Neural cell (in vitro differentiated cells): ENCODE measurements at regions not wholly inside any gene's neighbourhood (a gene's known extent, or its start where the extent isn't known, plus 50 kb on each side); places are given as distances from the start of the nearest gene placed in this dataset.

Source experiments
- CTCF ChIP-seq: fragments of 450-650 bp; IDR thresholded peaks from 2 replicates; pipeline ENCODE4 v1.5.1; 2014; ENCODE audit warnings: antibody characterized with exemption, mild to moderate bottlenecking, moderate library complexity; ENCODE audit not compliant: poor library complexity, severe bottlenecking
- EP300 ChIP-seq: fragments of 450-650 bp; conservative IDR thresholded peaks from 2 replicates; pipeline ENCODE4 v1.6.1; 2014; ENCODE audit warnings: antibody characterized with exemption, mild to moderate bottlenecking, moderate library complexity; ENCODE audit not compliant: poor library complexity, severe bottlenecking
- EZH2 ChIP-seq: fragments of 200-600, 300-800 bp; shearing (Covaris generic), sonication (generic); IDR thresholded peaks from 2 replicates; pipeline ENCODE4 v1.6.1; 2014; ENCODE audit warnings: antibody characterized with exemption, low read length, borderline replicate concordance, mild to moderate bottlenecking; ENCODE audit not compliant: insufficient read depth, poor library complexity, severe bottlenecking
- MXI1 ChIP-seq: fragments of 450-650 bp; conservative IDR thresholded peaks from 2 replicates; pipeline ENCODE4 v1.6.1; 2014; ENCODE audit warnings: antibody characterized with exemption, mild to moderate bottlenecking; ENCODE audit not compliant: poor library complexity, severe bottlenecking
- POLR2AphosphoS5 ChIP-seq: IDR thresholded peaks from 2 replicates; pipeline ENCODE4 v1.6.1; 2012
- RAD21 ChIP-seq: fragments of 450-650 bp; conservative IDR thresholded peaks from 2 replicates; pipeline ENCODE4 v1.6.1; 2014; ENCODE audit warnings: antibody characterized with exemption, mild to moderate bottlenecking, moderate library complexity
- SMC3 ChIP-seq: fragments of 450-650 bp; conservative IDR thresholded peaks from 2 replicates; pipeline ENCODE4 v1.6.1; 2014; ENCODE audit warnings: antibody characterized with exemption, mild to moderate bottlenecking, moderate library complexity; ENCODE audit not compliant: poor library complexity
- TAF1 ChIP-seq: IDR thresholded peaks from 2 replicates; pipeline ENCODE4 v1.6.1; 2012; ENCODE audit warnings: low read depth
- TF ChIP-seq, protein P1 (sequence below): IDR thresholded peaks from 2 replicates; pipeline ENCODE4 v1.6.1; 2012; ENCODE audit warnings: borderline replicate concordance

GRCh38 chr4:136316961-136317360 is 1215.3 kb downstream of the PCDH18 start:
- TF ChIP-seq CTCF = no peak
- TF ChIP-seq, protein P1, sequence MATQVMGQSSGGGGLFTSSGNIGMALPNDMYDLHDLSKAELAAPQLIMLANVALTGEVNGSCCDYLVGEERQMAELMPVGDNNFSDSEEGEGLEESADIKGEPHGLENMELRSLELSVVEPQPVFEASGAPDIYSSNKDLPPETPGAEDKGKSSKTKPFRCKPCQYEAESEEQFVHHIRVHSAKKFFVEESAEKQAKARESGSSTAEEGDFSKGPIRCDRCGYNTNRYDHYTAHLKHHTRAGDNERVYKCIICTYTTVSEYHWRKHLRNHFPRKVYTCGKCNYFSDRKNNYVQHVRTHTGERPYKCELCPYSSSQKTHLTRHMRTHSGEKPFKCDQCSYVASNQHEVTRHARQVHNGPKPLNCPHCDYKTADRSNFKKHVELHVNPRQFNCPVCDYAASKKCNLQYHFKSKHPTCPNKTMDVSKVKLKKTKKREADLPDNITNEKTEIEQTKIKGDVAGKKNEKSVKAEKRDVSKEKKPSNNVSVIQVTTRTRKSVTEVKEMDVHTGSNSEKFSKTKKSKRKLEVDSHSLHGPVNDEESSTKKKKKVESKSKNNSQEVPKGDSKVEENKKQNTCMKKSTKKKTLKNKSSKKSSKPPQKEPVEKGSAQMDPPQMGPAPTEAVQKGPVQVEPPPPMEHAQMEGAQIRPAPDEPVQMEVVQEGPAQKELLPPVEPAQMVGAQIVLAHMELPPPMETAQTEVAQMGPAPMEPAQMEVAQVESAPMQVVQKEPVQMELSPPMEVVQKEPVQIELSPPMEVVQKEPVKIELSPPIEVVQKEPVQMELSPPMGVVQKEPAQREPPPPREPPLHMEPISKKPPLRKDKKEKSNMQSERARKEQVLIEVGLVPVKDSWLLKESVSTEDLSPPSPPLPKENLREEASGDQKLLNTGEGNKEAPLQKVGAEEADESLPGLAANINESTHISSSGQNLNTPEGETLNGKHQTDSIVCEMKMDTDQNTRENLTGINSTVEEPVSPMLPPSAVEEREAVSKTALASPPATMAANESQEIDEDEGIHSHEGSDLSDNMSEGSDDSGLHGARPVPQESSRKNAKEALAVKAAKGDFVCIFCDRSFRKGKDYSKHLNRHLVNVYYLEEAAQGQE = no peak
- TF ChIP-seq POLR2AphosphoS5 = no peak
- no peak for TF ChIP-seq EP300
- no peak for TF ChIP-seq MXI1
- no peak for TF ChIP-seq RAD21
- no peak for TF ChIP-seq EZH2
- TF ChIP-seq TAF1 = no peak
- TF ChIP-seq SMC3 = no peak
